ENCODE measurements at regions not wholly inside any gene's neighbourhood (a gene's known extent, or its start where the extent isn't known, plus 50 kb on each side); places are given as distances from the start of the nearest gene placed in this dataset.

DNA sequence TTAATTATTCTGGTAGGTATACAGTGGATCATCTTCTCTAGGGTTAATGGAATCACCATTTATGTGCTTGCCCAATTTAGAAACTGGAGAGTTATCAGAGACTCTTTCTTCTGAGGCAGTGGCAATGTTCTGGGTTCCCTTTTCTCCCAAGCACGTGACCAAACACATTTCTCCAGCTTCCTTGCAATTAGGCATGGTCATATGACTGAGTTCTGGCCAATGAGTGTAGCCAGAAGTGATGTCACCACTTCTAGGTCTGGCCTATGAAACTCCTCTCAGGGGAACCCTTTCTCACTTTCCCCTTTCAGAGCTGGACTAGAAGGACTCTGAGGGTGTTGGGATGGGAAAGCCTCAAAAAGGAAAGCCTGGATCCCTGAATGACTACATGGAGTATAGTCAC is 172.0 kb downstream of the NSG2 start:
- no peak overlapping the region for H3K4me3 ChIP-seq (ENCODE audit: extremely low read depth, insufficient read depth, low read length, poor library complexity, severe bottlenecking)
- no peaks in the 10 kb centered on the region for H3K36me3 ChIP-seq (ENCODE audit: control insufficient read depth, insufficient read depth, low read length)
- no peak overlapping the region for H3K27ac ChIP-seq (ENCODE audit: low read depth, low read length, severe bottlenecking)
- WGBS, 2 experiments (ENCODE audit: insufficient coverage in 2 of 2) = no CpG with 5 or more reads among the region's 1 CpG
- H3K4me1 ChIP-seq (ENCODE audit: control insufficient read depth, insufficient read depth, low read length, poor library complexity, severe bottlenecking) = no peaks in the 10 kb centered on the region
- H3K9me3 ChIP-seq (ENCODE audit: control insufficient read depth, low read length) = peaks cover 5% of the 10 kb centered on the region

DNA sequence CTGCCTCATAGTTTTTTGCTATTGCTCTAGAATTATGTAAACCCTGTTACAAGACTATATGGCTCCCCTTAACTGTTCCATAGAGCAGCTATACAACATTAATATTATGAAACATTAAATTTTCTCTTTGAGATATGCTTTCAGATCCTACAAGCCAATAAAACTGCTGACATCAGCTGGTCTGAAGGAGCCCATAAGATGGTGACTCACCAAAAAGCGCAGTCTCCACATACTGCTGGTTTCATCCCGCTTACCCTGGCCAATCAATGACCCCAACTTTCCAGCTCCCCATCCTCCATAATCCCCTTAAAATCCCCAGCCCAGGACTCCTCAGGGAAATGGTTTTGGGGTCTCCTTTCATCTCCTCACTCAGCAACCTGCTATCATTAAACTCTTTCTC is 172.7 kb downstream of the NSG2 start:
- Histone ChIP-seq H3K36me3 (ENCODE audit: control insufficient read depth, insufficient read depth, low read length) (no peaks in the 10 kb centered on the region), H3K9me3 (ENCODE audit: control insufficient read depth, low read length) (peaks cover 5% of the 10 kb centered on the region), H3K4me3 (ENCODE audit: extremely low read depth, insufficient read depth, low read length, poor library complexity, severe bottlenecking) (no peak overlapping the region), H3K27ac (ENCODE audit: low read depth, low read length, severe bottlenecking) (no peak overlapping the region), H3K4me1 (ENCODE audit: control insufficient read depth, insufficient read depth, low read length, poor library complexity, severe bottlenecking) (no peaks in the 10 kb centered on the region)
- 89 to 95% methylated on average over 2 of the region's 2 CpGs for WGBS, 2 experiments (ENCODE audit: insufficient coverage in 2 of 2)

DNA sequence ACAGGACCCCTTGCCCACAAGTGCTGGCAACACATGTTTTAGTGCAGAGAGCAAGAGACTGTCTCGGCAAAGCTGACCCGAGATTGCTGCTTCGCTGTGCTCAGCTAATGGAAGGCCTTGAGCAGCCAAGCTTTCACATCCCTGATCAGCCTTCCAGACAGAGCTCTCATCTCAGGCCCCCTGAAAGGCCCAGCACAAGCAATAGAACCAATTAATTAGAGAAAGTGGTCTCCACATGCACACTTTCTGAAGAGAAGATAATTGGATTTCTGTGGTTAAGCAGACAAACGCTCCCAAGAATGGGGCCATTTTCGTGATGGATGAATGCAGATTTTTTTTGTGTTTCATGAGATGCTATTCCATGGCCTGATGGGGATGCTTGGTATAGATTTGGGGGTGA is 174.9 kb downstream of the NSG2 start:
- H3K36me3 ChIP-seq (ENCODE audit: control insufficient read depth, insufficient read depth, low read length) = no peaks in the 10 kb centered on the region
- no peak overlapping the region for H3K4me3 ChIP-seq (ENCODE audit: extremely low read depth, insufficient read depth, low read length, poor library complexity, severe bottlenecking)
- peaks cover 5% of the 10 kb centered on the region for H3K9me3 ChIP-seq (ENCODE audit: control insufficient read depth, low read length)
- H3K4me1 ChIP-seq (ENCODE audit: control insufficient read depth, insufficient read depth, low read length, poor library complexity, severe bottlenecking) = peaks cover 2% of the 10 kb centered on the region
- 85 to 100% methylated on average over 2 to 5 of the region's 5 CpGs for WGBS, 2 experiments (ENCODE audit: insufficient coverage in 2 of 2)
- no peak overlapping the region for H3K27ac ChIP-seq (ENCODE audit: low read depth, low read length, severe bottlenecking)

DNA sequence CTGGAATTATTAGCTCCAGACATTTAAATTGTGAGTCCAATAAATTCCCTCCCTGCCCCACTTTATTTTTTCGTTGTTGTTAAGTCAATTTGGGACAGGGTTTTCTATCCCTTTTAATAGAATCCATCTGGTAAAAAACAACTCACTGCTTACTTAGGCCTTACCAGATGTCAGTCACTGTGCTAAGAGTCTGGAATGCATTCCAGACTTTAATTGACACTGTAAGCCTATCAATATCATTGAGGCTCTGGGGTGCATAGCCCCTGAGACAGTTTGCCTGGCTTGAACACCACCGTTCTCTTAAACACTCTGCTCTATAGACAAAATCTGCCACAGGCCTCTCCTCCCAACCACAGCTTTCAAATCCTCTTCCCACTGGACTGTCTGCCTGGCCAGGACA is 175.9 kb downstream of the NSG2 start:
- WGBS, 2 experiments (ENCODE audit: insufficient coverage in 2 of 2) = 100% methylated on average over 1 to 2 of the region's 2 CpGs
- Histone ChIP-seq H3K36me3 (ENCODE audit: control insufficient read depth, insufficient read depth, low read length) (no peaks in the 10 kb centered on the region), H3K9me3 (ENCODE audit: control insufficient read depth, low read length) (peaks cover 5% of the 10 kb centered on the region), H3K27ac (ENCODE audit: low read depth, low read length, severe bottlenecking) (no peak overlapping the region), H3K4me3 (ENCODE audit: extremely low read depth, insufficient read depth, low read length, poor library complexity, severe bottlenecking) (no peak overlapping the region), H3K4me1 (ENCODE audit: control insufficient read depth, insufficient read depth, low read length, poor library complexity, severe bottlenecking) (peaks cover 6% of the 10 kb centered on the region)

DNA sequence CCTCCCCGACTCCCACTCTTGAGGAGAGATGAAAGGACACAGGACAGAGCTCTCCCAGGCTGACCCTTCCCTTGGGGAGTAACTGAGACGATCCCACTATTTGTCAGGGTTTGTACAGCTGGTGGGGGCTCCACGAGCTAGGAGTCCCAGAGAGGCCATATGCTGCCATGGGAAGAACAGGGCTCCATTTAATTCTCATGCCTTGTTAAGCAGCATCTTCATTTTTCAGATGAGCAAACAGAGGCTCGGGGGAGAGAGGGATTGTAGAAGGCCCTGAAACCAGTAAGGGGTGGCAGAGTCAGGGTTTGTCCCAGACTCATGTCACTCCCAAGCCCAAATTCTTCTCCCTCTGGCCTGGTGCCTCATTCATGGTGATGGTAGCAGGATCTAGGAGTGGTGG is 176.4 kb downstream of the NSG2 start:
- Histone ChIP-seq H3K4me3 (ENCODE audit: extremely low read depth, insufficient read depth, low read length, poor library complexity, severe bottlenecking) (no peak overlapping the region), H3K9me3 (ENCODE audit: control insufficient read depth, low read length) (peaks cover 5% of the 10 kb centered on the region), H3K4me1 (ENCODE audit: control insufficient read depth, insufficient read depth, low read length, poor library complexity, severe bottlenecking) (peaks cover 6% of the 10 kb centered on the region), H3K27ac (ENCODE audit: low read depth, low read length, severe bottlenecking) (no peak overlapping the region), H3K36me3 (ENCODE audit: control insufficient read depth, insufficient read depth, low read length) (no peaks in the 10 kb centered on the region)
- WGBS, 2 experiments (ENCODE audit: insufficient coverage in 2 of 2) = 77 to 86% methylated on average over 3 of the region's 4 CpGs

DNA sequence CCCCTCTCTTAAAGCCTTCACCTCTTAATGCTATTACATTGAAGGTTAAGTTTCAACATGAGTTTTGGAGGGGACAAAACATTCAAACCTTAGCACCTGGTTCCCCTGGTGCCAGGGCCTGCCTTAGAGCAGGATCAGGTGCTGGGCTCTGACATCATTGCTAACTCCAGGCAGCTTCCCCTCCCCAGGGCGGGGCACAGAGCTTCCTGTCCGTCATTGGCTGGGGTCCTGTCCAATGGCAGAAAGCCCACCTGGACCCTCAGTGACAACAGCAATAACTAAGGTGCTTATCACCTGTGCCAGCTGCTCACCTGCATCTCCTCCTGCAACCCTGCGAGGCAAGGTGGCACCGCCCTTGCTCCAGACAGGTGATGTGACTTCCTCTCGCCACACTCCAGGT is 177.4 kb downstream of the NSG2 start:
- no peaks in the 10 kb centered on the region for H3K36me3 ChIP-seq (ENCODE audit: control insufficient read depth, insufficient read depth, low read length)
- H3K27ac ChIP-seq (ENCODE audit: low read depth, low read length, severe bottlenecking) = no peak overlapping the region
- no peaks in the 10 kb centered on the region for H3K9me3 ChIP-seq (ENCODE audit: control insufficient read depth, low read length)
- peaks cover 6% of the 10 kb centered on the region for H3K4me1 ChIP-seq (ENCODE audit: control insufficient read depth, insufficient read depth, low read length, poor library complexity, severe bottlenecking)
- WGBS, 2 experiments (ENCODE audit: insufficient coverage in 2 of 2) = 57 to 97% methylated on average over 2 to 4 of the region's 5 CpGs
- no peak overlapping the region for H3K4me3 ChIP-seq (ENCODE audit: extremely low read depth, insufficient read depth, low read length, poor library complexity, severe bottlenecking)

DNA sequence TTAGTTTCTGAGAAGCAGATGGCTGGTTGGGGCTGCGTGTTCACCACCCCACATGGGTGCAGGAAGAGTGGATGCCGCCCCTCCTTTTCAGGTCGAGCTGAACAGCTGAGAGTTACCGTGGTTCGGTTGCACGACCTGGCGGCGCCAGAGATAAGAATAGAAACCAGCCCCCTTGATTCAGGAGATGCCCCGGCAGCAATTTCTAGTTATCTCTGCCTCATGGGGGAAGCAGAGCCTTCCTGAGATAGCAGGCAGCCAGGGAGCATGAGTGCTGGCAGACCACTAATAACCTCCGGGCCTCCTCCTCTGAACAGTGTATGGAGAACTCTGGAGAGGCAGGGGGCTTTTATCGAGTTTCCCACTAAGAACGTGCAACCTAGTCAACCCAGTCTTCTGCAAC is 177.8 kb downstream of the NSG2 start:
- Histone ChIP-seq H3K4me1 (ENCODE audit: control insufficient read depth, insufficient read depth, low read length, poor library complexity, severe bottlenecking) (peaks cover 6% of the 10 kb centered on the region), H3K27ac (ENCODE audit: low read depth, low read length, severe bottlenecking) (no peak overlapping the region), H3K36me3 (ENCODE audit: control insufficient read depth, insufficient read depth, low read length) (no peaks in the 10 kb centered on the region), H3K4me3 (ENCODE audit: extremely low read depth, insufficient read depth, low read length, poor library complexity, severe bottlenecking) (no peak overlapping the region), H3K9me3 (ENCODE audit: control insufficient read depth, low read length) (no peaks in the 10 kb centered on the region)
- 87 to 93% methylated on average over 9 of the region's 12 CpGs for WGBS, 2 experiments (ENCODE audit: insufficient coverage in 2 of 2)

DNA sequence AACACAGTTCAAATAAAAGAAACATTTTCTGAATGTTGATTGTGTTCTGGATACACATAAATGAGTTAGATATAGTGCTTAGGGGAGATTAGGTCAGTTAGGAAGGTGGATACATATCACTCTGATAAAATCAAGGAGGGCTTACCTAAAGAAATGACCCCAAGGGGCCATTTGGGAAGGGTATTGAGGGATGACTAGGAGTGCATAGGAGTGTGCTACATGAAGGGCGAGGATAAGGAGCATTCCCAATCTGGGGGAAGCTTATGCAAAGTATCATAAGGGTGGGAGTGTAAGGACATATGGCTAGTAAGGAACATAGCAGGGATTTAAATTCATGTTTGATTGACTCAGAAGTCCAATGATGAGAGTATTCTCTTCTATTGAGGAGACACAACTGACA is 183.6 kb downstream of the NSG2 start:
- H3K9me3 ChIP-seq (ENCODE audit: control insufficient read depth, low read length) = no peaks in the 10 kb centered on the region
- peaks cover 22% of the 10 kb centered on the region for H3K4me1 ChIP-seq (ENCODE audit: control insufficient read depth, insufficient read depth, low read length, poor library complexity, severe bottlenecking)
- WGBS, 2 experiments (ENCODE audit: insufficient coverage in 2 of 2) = 88 to 100% methylated on average over 1 of the region's 1 CpG
- no peak overlapping the region for H3K4me3 ChIP-seq (ENCODE audit: extremely low read depth, insufficient read depth, low read length, poor library complexity, severe bottlenecking)
- no peaks in the 10 kb centered on the region for H3K36me3 ChIP-seq (ENCODE audit: control insufficient read depth, insufficient read depth, low read length)
- no peak overlapping the region for H3K27ac ChIP-seq (ENCODE audit: low read depth, low read length, severe bottlenecking)

DNA sequence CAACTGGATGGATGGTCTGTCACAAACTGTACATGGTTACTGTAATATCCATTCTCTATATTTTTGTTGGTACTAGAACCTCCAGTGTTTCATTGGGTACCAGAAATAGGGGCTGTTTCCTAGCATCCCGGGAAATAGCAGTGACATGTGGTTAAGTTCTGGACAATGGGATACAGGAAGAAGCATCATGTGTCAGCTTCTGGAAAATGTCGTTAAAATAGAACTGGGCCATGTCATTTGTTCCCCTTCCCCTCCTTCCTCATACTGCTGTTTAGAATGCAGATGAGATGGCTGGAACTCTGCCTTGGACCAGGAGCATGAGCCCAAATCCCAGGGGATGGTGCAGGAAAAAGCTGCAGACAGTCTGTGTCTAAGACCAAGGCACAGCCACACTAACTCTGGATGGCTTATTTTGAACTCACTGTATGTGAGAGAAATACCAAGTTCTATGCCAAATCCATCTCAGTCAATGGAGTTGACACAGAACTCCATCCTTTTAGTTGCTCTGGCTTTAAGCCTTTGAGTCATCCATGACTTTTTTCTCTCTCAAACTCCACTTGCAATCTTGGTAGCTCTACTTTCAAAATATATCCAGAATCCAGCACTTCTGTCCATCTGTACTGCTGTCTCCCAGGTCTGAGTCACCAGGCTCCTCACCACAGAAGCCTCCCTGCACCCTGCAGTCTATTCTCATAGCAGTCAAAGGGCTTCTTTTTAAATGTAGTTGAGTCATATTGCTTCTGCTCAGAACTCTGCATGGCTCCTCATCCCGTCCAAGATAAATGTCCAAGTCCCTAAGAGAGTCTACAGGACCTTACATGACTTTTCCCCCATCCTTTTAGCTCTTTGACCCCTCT is 184.2 kb downstream of the NSG2 start:
- H3K4me1 ChIP-seq (ENCODE audit: control insufficient read depth, insufficient read depth, low read length, poor library complexity, severe bottlenecking) = peaks cover 28% of the 10 kb centered on the region
- H3K27ac ChIP-seq (ENCODE audit: low read depth, low read length, severe bottlenecking) = peak overlapping the region; percentile 32
- WGBS, 2 experiments (ENCODE audit: insufficient coverage in 2 of 2) = 79 to 94% methylated on average over 2 of the region's 3 CpGs
- H3K9me3 ChIP-seq (ENCODE audit: control insufficient read depth, low read length) = no peaks in the 10 kb centered on the region
- no peaks in the 10 kb centered on the region for H3K36me3 ChIP-seq (ENCODE audit: control insufficient read depth, insufficient read depth, low read length)
- H3K4me3 ChIP-seq (ENCODE audit: extremely low read depth, insufficient read depth, low read length, poor library complexity, severe bottlenecking) = no peak overlapping the region

DNA sequence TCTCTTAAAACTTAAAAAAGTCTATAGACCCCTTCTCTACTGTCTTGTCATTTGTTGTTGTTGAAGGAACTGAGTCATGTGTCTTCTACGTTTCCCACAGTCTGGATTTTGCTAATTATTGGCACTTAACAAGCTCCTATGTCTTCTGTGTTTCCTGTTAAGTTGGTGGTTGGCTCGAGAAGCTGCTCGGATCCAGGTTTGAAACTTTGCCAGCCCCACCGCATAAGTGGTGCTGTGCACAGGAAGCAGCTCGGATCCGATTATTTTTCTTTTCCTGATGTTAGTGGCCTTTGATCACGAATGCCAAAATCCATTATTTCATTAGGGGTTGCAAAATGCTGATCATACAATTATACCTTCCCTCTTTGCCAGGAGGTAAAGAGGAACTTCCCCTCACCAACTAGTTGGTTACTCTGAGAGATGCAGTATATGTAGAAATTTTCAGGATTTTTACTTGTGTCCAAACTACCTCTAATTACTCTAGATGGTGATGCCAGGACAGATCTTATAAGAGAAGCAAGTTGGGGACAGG is 186.5 kb downstream of the NSG2 start:
- peak overlapping the region; percentile 49 for H3K27ac ChIP-seq (ENCODE audit: low read depth, low read length, severe bottlenecking)
- H3K4me3 ChIP-seq (ENCODE audit: extremely low read depth, insufficient read depth, low read length, poor library complexity, severe bottlenecking) = no peak overlapping the region
- no peaks in the 10 kb centered on the region for H3K9me3 ChIP-seq (ENCODE audit: control insufficient read depth, low read length)
- H3K4me1 ChIP-seq (ENCODE audit: control insufficient read depth, insufficient read depth, low read length, poor library complexity, severe bottlenecking) = peaks cover 31% of the 10 kb centered on the region
- no peaks in the 10 kb centered on the region for H3K36me3 ChIP-seq (ENCODE audit: control insufficient read depth, insufficient read depth, low read length)
- 82 to 84% methylated on average over 3 to 6 of the region's 7 CpGs for WGBS, 2 experiments (ENCODE audit: insufficient coverage in 2 of 2)

DNA sequence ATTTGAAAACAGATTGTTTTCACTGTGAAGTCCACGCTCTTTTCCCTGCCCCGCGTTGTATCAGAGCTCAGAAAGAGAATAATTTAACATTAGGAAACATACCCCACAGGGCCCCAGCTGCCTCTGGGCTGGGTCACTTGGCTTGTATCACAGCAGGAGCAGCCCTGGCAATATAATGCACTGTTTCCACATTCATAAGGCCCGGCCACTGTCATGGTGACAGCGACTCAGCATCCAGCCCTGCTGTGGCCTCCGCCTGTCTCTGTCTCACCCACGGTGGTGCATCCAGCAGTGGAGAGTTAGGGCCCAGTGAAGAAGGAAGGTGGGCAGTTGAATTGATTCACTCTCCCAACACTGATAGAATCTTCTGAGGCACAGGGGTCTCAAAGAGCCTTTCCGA is 188.9 kb downstream of the NSG2 start:
- H3K4me3 ChIP-seq (ENCODE audit: extremely low read depth, insufficient read depth, low read length, poor library complexity, severe bottlenecking) = no peak overlapping the region
- no peak overlapping the region for H3K27ac ChIP-seq (ENCODE audit: low read depth, low read length, severe bottlenecking)
- H3K36me3 ChIP-seq (ENCODE audit: control insufficient read depth, insufficient read depth, low read length) = no peaks in the 10 kb centered on the region
- peaks cover 31% of the 10 kb centered on the region for H3K4me1 ChIP-seq (ENCODE audit: control insufficient read depth, insufficient read depth, low read length, poor library complexity, severe bottlenecking)
- peaks cover 7% of the 10 kb centered on the region for H3K9me3 ChIP-seq (ENCODE audit: control insufficient read depth, low read length)
- WGBS, 2 experiments (ENCODE audit: insufficient coverage in 2 of 2) = 74 to 84% methylated on average over 4 to 5 of the region's 8 CpGs
